SK-N-SH (cell line): ENCODE measurements at regions not wholly inside any gene's neighbourhood (a gene's known extent, or its start where the extent isn't known, plus 50 kb on each side); places are given as distances from the start of the nearest gene placed in this dataset.

Experiments used
- EZH2phosphoT487 ChIP-seq: fragments of 200-600 bp; sonication (generic); IDR thresholded peaks from 2 replicates; pipeline ENCODE4 v1.6.1; 2017; ENCODE audit warnings: low read depth, mixed run types, mild to moderate bottlenecking, antibody characterized with exemption, moderate library complexity, borderline replicate concordance
- JUND ChIP-seq: IDR thresholded peaks from 2 replicates; pipeline ENCODE4 v1.4.0; 2012
- MXI1 ChIP-seq: IDR thresholded peaks from 2 replicates; pipeline ENCODE4 v1.6.1; 2012; ENCODE audit warnings: mild to moderate bottlenecking, low read depth, low read length, improper control_type of control experiment
- RCOR1 ChIP-seq: fragments of 150-350 bp; IDR thresholded peaks from 2 replicates; pipeline ENCODE4 v1.6.1; 2017; ENCODE audit warnings: antibody characterized with exemption, low read length
- SMC3 ChIP-seq: IDR thresholded peaks from 2 replicates; pipeline ENCODE4 v1.6.1; 2012; ENCODE audit warnings: low read depth, low read length, improper control_type of control experiment
- TCF12 ChIP-seq: IDR thresholded peaks from 2 replicates; pipeline ENCODE4 v1.4.0; 2012
- TEAD4 ChIP-seq: IDR thresholded peaks from 2 replicates; pipeline ENCODE4 v1.4.0; 2012; ENCODE audit warnings: mild to moderate bottlenecking, borderline replicate concordance; ENCODE audit not compliant: insufficient read depth
- YY1 ChIP-seq: IDR thresholded peaks from 2 replicates; pipeline ENCODE4 v1.4.0; 2012; ENCODE audit warnings: low read depth, mild to moderate bottlenecking
- TF ChIP-seq, protein P1 (sequence below): fragments of 200-600 bp; sonication (generic); IDR thresholded peaks from 2 replicates; pipeline ENCODE4 v1.6.1; 2017; ENCODE audit warnings: antibody characterized with exemption, mild to moderate bottlenecking, moderate library complexity
- TF ChIP-seq, protein P2 (sequence below): IDR thresholded peaks from 2 replicates; pipeline ENCODE4 v1.4.0; 2012; ENCODE audit warnings: low read depth

DNA sequence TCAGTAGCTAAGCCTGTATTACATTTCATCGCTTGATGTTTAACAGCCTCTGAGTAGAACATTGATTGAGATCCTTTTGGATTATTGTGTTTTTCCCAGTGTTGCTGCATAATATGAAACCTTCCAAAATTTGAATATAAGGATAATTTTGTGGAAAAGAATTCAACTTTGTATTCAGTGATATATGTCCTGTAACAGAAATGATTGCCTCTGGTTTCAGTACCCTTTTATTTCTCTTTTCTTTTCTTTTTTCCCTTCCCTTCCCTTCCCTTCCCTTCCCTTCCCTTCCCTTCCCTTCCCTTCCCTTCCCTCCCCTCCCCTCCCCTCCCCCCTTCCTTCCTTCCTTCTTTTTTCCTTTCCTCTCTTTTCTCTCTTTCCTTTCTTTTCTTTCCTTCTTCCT lies 74.6 kb downstream of the UTRN start:
- TF ChIP-seq EZH2phosphoT487 (no peak), TEAD4 (no peak), YY1 (no peak), RCOR1 (no peak), MXI1 (no peak), JUND (no peak), TCF12 (no peak), SMC3 (no peak)
- TF ChIP-seq, protein P1, sequence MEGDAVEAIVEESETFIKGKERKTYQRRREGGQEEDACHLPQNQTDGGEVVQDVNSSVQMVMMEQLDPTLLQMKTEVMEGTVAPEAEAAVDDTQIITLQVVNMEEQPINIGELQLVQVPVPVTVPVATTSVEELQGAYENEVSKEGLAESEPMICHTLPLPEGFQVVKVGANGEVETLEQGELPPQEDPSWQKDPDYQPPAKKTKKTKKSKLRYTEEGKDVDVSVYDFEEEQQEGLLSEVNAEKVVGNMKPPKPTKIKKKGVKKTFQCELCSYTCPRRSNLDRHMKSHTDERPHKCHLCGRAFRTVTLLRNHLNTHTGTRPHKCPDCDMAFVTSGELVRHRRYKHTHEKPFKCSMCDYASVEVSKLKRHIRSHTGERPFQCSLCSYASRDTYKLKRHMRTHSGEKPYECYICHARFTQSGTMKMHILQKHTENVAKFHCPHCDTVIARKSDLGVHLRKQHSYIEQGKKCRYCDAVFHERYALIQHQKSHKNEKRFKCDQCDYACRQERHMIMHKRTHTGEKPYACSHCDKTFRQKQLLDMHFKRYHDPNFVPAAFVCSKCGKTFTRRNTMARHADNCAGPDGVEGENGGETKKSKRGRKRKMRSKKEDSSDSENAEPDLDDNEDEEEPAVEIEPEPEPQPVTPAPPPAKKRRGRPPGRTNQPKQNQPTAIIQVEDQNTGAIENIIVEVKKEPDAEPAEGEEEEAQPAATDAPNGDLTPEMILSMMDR: no peak
- TF ChIP-seq, protein P2, sequence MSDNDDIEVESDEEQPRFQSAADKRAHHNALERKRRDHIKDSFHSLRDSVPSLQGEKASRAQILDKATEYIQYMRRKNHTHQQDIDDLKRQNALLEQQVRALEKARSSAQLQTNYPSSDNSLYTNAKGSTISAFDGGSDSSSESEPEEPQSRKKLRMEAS: no peak
